PC-9 (cell line): ENCODE measurements at regions not wholly inside any gene's neighbourhood (a gene's known extent, or its start where the extent isn't known, plus 50 kb on each side); places are given as distances from the start of the nearest gene placed in this dataset.
A peak's percentile ranks its signal among the peaks of the same experiment; 100 is the strongest.

ENCODE experiments used
- BruUV-seq: library from RNA; stranded (reverse); fragments of 400-500 nt; replicated peaks from 2 replicates; lab custom pipeline; 2021; lab: Mats Ljungman, UMichigan
- CTCF ChIA-PET: fragments of 300-600 bp; sonication (Branson Sonifier 250); formaldehyde crosslinking; loops from one replicate; lab custom pipeline; 2022; ENCODE audit warnings: antibody characterized with exemption; lab: Charles Lee
- POLR2A ChIA-PET: fragments of 300-600 bp; sonication (Branson Sonifier 250); formaldehyde crosslinking; loops from one replicate; lab custom pipeline; 2022; ENCODE audit warnings: antibody characterized with exemption; ENCODE audit not compliant: unreplicated experiment; lab: Charles Lee
- DNase-seq, 2 experiments: peaks; one replicate each; pipeline versions ENCODE4 v3.0.0 to v3.0.0-alpha.2; 2015 to 2022; ENCODE audit warnings: mixed read lengths in 1 of 2
- H2AFZ ChIP-seq: fragments of 200-600 bp; sonication (generic); 2 replicates; pipeline ENCODE4 v1.8.1; 2017; ENCODE audit warnings: antibody characterized with exemption
- H3F3A ChIP-seq: fragments of 200-600 bp; sonication (generic); 2 replicates; pipeline ENCODE4 v1.8.1; 2017; ENCODE audit warnings: antibody characterized with exemption, mild to moderate bottlenecking, low read depth; ENCODE audit not compliant: insufficient read depth
- H3K27ac ChIP-seq: fragments of 200-600 bp; sonication (generic); 2 replicates; pipeline ENCODE4 v1.6.1; 2016; ENCODE audit warnings: mixed run types
- H3K27me3 ChIP-seq: fragments of 200-600 bp; sonication (generic); 2 replicates; pipeline ENCODE4 v1.6.1; 2016; ENCODE audit warnings: low read depth, mixed run types; ENCODE audit not compliant: insufficient read depth
- H3K36me3 ChIP-seq: fragments of 200-600 bp; sonication (generic); 2 replicates; pipeline ENCODE4 v1.6.1; 2016; ENCODE audit warnings: low read depth, mixed run types
- H3K4me1 ChIP-seq: fragments of 200-600 bp; sonication (generic); replicated peaks from 2 replicates; pipeline ENCODE4 v1.6.1; 2016; ENCODE audit warnings: mixed run types; ENCODE audit not compliant: insufficient read depth
- H3K4me2 ChIP-seq: fragments of 200-600 bp; sonication (generic); 2 replicates; pipeline ENCODE4 v1.6.1; 2017; ENCODE audit warnings: mixed run types
- H3K4me3 ChIP-seq: fragments of 200-600 bp; sonication (generic); 2 replicates; pipeline ENCODE4 v1.6.1; 2016; ENCODE audit warnings: mixed run types
- H3K79me2 ChIP-seq: fragments of 200-600 bp; sonication (generic); 2 replicates; pipeline ENCODE4 v1.6.1; 2017; ENCODE audit warnings: low read depth, mixed run types
- H3K9me2 ChIP-seq: fragments of 200-600 bp; sonication (generic); 2 replicates; pipeline ENCODE4 v1.8.1; 2017; ENCODE audit warnings: mild to moderate bottlenecking; ENCODE audit not compliant: insufficient read depth
- H3K9me3 ChIP-seq: fragments of 200-600 bp; sonication (generic); 2 replicates; pipeline ENCODE4 v1.8.1; 2016; ENCODE audit warnings: low read depth; ENCODE audit not compliant: insufficient read depth
- H4K20me1 ChIP-seq: fragments of 200-600 bp; sonication (generic); 2 replicates; pipeline ENCODE4 v1.8.1; 2017; ENCODE audit not compliant: insufficient read depth
- CTCF ChIP-seq: fragments of 200-600 bp; sonication (generic); conservative IDR thresholded peaks from 2 replicates; pipeline ENCODE4 v1.6.1; 2017; ENCODE audit warnings: mixed run types, antibody characterized with exemption, mild to moderate bottlenecking, moderate library complexity
- EZH2 ChIP-seq: fragments of 200-600 bp; sonication (generic); IDR thresholded peaks from 2 replicates; pipeline ENCODE4 v1.8.0; 2017; ENCODE audit warnings: antibody characterized with exemption, low read depth
- intact Hi-C: fragments of 100-400 bp; cut with micrococcal nuclease; formaldehyde crosslinking; loops from one replicate; pipeline ENCODE4 v1.10.0; 2022; ENCODE audit not compliant: unreplicated experiment

- POLR2A ChIA-PET, result no interaction called here
- no peaks in the 10 kb centered on the region for H3K36me3 ChIP-seq
- TF ChIP-seq CTCF, result no peak
- no peak for TF ChIP-seq EZH2
- no TSS peak for BruUV-seq
- no peak overlapping the region for H3K4me2 ChIP-seq
- peaks cover 37% of the 10 kb centered on the region for H3F3A ChIP-seq
- no peak overlapping the region for H3K4me3 ChIP-seq
- H3K4me1 ChIP-seq, result peaks cover 38% of the 10 kb centered on the region
- no peak overlapping the region for H2AFZ ChIP-seq
- H3K27me3 ChIP-seq, result no peaks in the 10 kb centered on the region
- intact Hi-C loops, result loop anchor here (10.0 kb wide), 1 partner anchor 920 kb away; no protein-coding TSS in a partner anchor
- CTCF ChIA-PET, result no interaction called here
- no peak overlapping the region for H3K27ac ChIP-seq
- no peaks in the 10 kb centered on the region; the same call in 1 of the 2 replicates for H3K9me2 ChIP-seq
- no peaks in the 10 kb centered on the region for H3K79me2 ChIP-seq
- no peaks in the 10 kb centered on the region for H4K20me1 ChIP-seq
- H3K9me3 ChIP-seq, result peaks cover under 1% of the 10 kb centered on the region; the same call in 1 of the 2 replicates
- no peak for DNase-seq
These were observed 54.0 kb upstream of the PTPRK start for GRCh38 chr6:128574402-128574801.

DNA sequence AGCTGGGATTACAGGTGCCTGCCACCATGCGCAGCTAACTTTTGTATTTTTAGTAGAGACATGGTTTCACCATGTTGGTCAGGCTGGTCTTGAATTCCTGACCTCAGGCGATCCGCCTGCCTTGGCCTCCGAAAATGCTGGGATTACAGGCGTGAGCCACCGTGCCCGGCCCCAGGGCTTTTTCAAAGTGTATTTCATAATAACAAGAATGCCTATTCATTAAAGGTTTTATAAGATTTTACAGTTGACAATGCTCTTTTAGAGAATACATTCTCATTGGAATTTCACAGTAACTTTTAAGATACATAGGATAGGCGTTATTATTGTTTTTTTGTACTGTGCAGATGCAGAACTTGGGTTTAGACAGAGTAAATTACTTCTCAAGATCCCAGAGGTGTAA, 52.6 kb upstream of the PTPRK start:
- Histone ChIP-seq H3K9me2 (no peaks in the 10 kb centered on the region; the same call in 1 of the 2 replicates), H3K9me3 (peaks cover 11% of the 10 kb centered on the region; the same call in 1 of the 2 replicates), H3K36me3 (no peaks in the 10 kb centered on the region; the same call in 1 of the 2 replicates), H3K27me3 (no peaks in the 10 kb centered on the region), H3K4me3 (no peak overlapping the region), H4K20me1 (no peaks in the 10 kb centered on the region), H3K79me2 (no peaks in the 10 kb centered on the region), H3K27ac (peak overlapping the region; percentile 93; the same call in 1 of the 2 replicates), H3K4me2 (no peak overlapping the region), H2AFZ (no peak overlapping the region), H3F3A (peaks cover 47% of the 10 kb centered on the region), H3K4me1 (peaks cover 49% of the 10 kb centered on the region)
- peak in 1 of 2 experiments; percentile 5 for DNase-seq
- CTCF ChIA-PET, result no interaction called here
- no peak for TF ChIP-seq CTCF
- TF ChIP-seq EZH2, result no peak
- no TSS peak for BruUV-seq
- intact Hi-C loops, result loop anchor here (10.0 kb wide), 1 partner anchor 922 kb away; no protein-coding TSS in a partner anchor
- POLR2A ChIA-PET, result no interaction called here

DNA sequence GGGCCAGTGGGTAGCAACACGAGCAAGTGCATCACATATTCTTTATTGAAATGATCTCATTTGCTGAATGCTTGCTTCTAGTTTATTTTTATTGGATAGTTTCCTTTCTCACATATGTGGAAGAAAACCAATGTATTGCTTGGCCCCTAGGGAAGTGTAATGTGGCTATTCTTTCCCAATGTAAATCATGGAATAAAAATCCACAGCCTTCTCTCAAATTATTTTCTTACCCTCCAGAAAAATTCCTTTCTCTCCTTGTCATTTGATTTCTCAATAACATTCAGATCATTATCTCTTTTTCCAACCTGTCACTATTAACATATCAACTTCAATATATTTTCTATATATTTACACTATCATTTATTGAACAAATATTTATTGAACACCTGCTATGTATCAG, 51.9 kb upstream of the PTPRK start:
- DNase-seq, result peak in 1 of 2 experiments; percentile 61
- Histone ChIP-seq H4K20me1 (no peaks in the 10 kb centered on the region), H3K9me3 (peaks cover 11% of the 10 kb centered on the region; the same call in 1 of the 2 replicates), H3K27ac (peak overlapping the region; percentile 93), H3K4me2 (peak overlapping the region; percentile 81), H3K36me3 (no peaks in the 10 kb centered on the region; the same call in 1 of the 2 replicates), H3F3A (peaks cover 47% of the 10 kb centered on the region), H3K79me2 (no peaks in the 10 kb centered on the region), H3K9me2 (no peaks in the 10 kb centered on the region; the same call in 1 of the 2 replicates), H2AFZ (no peak overlapping the region), H3K27me3 (no peaks in the 10 kb centered on the region), H3K4me3 (no peak overlapping the region), H3K4me1 (peaks cover 49% of the 10 kb centered on the region)
- BruUV-seq, result no TSS peak
- TF ChIP-seq CTCF (no peak), EZH2 (no peak)
- POLR2A ChIA-PET, result no interaction called here
- CTCF ChIA-PET, result no interaction called here
- intact Hi-C loops, result loop anchor here (10.0 kb wide), 1 partner anchor 923 kb away; no protein-coding TSS in a partner anchor
